ENCODE measurements at regions not wholly inside any gene's neighbourhood (a gene's known extent, or its start where the extent isn't known, plus 50 kb on each side); places are given as distances from the start of the nearest gene placed in this dataset.

DNA sequence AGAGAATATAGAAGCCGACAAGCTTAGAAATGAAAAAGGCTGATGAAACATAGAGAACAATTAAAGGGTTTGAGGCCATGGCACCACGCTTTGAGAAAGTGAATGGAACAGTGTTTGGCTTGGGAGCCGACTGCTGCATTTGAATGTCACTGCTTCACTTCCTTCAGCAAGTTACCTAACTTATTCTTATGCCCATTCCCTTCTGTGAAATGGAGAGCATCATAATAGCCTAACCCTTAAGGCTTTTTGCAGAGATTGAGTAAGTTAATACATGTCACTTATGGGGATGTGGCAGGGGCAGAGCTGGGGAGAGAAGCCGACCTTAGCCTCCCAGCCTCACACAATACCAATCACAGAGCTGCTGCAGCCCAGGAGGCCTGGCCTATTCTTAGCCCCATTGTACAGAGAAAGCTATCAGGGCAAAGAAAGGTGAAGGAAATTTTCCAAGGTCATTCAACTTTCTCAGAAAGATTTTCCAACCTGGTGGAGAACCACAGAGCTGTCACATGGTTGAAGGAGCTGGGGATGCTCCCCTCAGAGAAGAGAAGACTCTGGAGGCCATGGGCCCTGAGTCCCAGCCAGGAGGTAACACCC lies 186.0 kb upstream of the GDF10 start:
- DNase-seq: no peak
- Histone ChIP-seq H3K4me1 (no peaks in the 10 kb centered on the region), H3K27ac (no peak overlapping the region), H3K4me3 (no peak overlapping the region), H3K27me3 (no peaks in the 10 kb centered on the region), H3K9me3 (no peaks in the 10 kb centered on the region), H3K9ac (ENCODE audit: low read depth in 2 of 2, low read length in 2 of 2) (no peak overlapping the region), H3K36me3 (no peaks in the 10 kb centered on the region)
- intact Hi-C loops (cut with DNase I): no loop called here
- TF ChIP-seq, protein P1, sequence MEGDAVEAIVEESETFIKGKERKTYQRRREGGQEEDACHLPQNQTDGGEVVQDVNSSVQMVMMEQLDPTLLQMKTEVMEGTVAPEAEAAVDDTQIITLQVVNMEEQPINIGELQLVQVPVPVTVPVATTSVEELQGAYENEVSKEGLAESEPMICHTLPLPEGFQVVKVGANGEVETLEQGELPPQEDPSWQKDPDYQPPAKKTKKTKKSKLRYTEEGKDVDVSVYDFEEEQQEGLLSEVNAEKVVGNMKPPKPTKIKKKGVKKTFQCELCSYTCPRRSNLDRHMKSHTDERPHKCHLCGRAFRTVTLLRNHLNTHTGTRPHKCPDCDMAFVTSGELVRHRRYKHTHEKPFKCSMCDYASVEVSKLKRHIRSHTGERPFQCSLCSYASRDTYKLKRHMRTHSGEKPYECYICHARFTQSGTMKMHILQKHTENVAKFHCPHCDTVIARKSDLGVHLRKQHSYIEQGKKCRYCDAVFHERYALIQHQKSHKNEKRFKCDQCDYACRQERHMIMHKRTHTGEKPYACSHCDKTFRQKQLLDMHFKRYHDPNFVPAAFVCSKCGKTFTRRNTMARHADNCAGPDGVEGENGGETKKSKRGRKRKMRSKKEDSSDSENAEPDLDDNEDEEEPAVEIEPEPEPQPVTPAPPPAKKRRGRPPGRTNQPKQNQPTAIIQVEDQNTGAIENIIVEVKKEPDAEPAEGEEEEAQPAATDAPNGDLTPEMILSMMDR (IDR thresholded peaks at IDR 0.05): no peak

DNA sequence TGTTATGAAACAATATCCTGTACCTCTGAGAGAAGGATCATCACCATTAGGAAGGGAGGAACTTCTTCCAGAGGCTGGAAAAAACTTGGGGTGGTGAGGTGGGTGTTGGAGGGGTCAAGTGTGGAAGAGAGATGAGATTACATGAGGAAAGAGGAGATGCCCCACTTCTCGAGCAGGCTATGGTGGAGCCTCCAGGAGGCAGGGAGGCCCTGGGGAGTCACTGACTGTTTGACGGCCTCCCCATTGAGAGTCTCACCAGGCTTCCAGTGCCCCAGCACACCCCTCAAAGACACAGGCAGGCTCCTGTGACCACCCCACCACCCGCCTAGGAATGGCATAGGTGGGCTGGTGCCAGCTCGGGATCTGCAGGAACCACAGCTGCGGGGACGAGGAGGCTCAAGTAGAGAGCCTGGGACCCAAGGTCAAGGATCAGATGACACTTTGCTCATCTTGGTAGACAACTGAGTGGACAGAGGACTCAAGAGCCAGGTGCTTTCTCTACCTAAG lies 185.3 kb upstream of the GDF10 start:
- Histone ChIP-seq H3K9me3 (no peaks in the 10 kb centered on the region), H3K4me3 (no peak overlapping the region), H3K36me3 (no peaks in the 10 kb centered on the region), H3K27ac (no peak overlapping the region), H3K4me1 (no peaks in the 10 kb centered on the region), H3K27me3 (no peaks in the 10 kb centered on the region), H3K9ac (ENCODE audit: low read depth in 2 of 2, low read length in 2 of 2) (no peak overlapping the region)
- DNase-seq: no peak
- TF ChIP-seq, protein P1 (IDR thresholded peaks at IDR 0.05): no peak
- intact Hi-C loops (cut with DNase I): no loop called here

DNA sequence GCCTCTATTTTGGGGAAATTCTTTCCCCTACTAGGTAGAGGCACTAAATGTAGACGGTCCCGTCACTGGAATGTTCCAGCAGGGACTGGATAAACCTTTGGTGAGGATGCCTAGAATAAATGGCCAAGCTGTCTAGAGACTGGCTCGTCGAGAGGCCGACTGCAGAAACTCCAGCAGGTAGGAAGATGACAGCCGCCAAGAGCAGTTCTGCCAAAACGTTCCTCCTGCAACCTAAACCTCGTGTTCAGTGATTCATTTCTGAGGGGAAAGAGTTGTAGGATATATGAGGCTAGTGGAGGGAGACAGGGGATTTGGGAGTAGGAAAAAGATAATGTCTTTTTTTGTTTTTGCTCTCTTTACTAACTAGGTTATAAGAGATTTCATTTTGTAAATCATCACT lies 184.7 kb upstream of the GDF10 start:
- intact Hi-C loops (cut with DNase I): no loop called here
- H3K27me3 ChIP-seq: no peaks in the 10 kb centered on the region

DNA sequence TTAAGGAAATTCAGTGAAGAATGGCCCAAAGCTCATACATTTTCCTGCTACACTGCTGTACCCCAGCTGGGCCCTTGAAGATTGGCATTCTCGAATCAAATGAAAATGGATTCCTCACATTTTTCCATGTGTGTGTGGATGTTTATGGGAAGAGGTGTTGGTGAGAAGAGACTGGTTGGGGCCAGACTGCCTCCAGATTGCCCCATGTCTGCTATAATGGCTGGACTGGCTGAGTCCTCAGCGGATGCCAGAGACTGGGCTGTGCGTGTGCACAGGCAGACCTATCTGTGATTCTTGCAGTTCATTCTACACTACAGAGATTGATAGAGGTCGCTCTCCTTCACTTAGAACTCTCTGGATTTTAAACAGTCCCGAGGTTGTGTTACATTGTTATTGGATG lies 183.6 kb upstream of the GDF10 start:
- intact Hi-C loops (cut with DNase I): no loop called here
- H3K9me3 ChIP-seq: no peaks in the 10 kb centered on the region

More for the DNA sequence above, 184.7 kb upstream of the GDF10 start:
- H3K4me3 ChIP-seq: no peak overlapping the region
- TF ChIP-seq, protein P1 (IDR thresholded peaks at IDR 0.05): no peak
- DNase-seq: peak; percentile 4
- no peak overlapping the region for H3K9ac ChIP-seq (ENCODE audit: low read depth in 2 of 2, low read length in 2 of 2)
- H3K27ac ChIP-seq: no peak overlapping the region
- no peaks in the 10 kb centered on the region for H3K4me1 ChIP-seq
- H3K9me3 ChIP-seq: no peaks in the 10 kb centered on the region
- H3K36me3 ChIP-seq: no peaks in the 10 kb centered on the region

DNA sequence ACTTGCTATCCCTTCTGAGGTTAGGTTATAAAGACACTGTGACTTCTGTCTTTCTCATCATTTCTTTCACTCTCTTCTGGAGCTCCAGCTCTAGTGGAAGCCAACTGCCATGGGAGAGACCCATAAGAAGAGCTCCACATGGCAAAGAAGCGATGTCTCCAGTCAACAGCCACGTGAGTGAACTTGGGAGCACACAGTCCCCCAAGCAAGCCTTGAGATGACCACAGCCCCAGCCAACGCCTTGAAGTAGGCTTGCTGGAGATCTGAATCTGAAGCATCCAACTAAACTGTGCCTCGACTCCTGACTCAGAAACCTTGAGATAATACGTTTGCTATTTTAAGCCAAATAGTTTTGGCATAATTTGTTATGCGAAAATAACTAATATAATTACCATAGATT lies 181.7 kb upstream of the GDF10 start:
- intact Hi-C loops (cut with DNase I): no loop called here
- Histone ChIP-seq H3K9ac (ENCODE audit: low read depth in 2 of 2, low read length in 2 of 2) (no peak overlapping the region), H3K4me3 (no peak overlapping the region), H3K9me3 (no peaks in the 10 kb centered on the region), H3K27me3 (no peaks in the 10 kb centered on the region), H3K36me3 (no peaks in the 10 kb centered on the region), H3K4me1 (no peaks in the 10 kb centered on the region), H3K27ac (no peak overlapping the region)
- no peak for DNase-seq
- TF ChIP-seq, protein P1 (IDR thresholded peaks at IDR 0.05): no peak

More for the DNA sequence above, 183.6 kb upstream of the GDF10 start:
- TF ChIP-seq, protein P1 (IDR thresholded peaks at IDR 0.05): no peak
- no peaks in the 10 kb centered on the region for H3K36me3 ChIP-seq
- no peak overlapping the region for H3K9ac ChIP-seq (ENCODE audit: low read depth in 2 of 2, low read length in 2 of 2)
- no peak for DNase-seq
- no peak overlapping the region for H3K4me3 ChIP-seq
- H3K27ac ChIP-seq: no peak overlapping the region
- H3K4me1 ChIP-seq: no peaks in the 10 kb centered on the region
- H3K27me3 ChIP-seq: no peaks in the 10 kb centered on the region
